Heart left ventricle (tissue), 13 donors: ENCODE measurements at regions not wholly inside any gene's neighbourhood (a gene's known extent, or its start where the extent isn't known, plus 50 kb on each side); places are given as distances from the start of the nearest gene placed in this dataset.

Experiments used
- POLR2A ChIP-seq, 2 donors: fragments of 450-650 bp; IDR thresholded peaks; one replicate each; pipeline ENCODE4 v1.6.1; 2017; ENCODE audit warnings: antibody characterized with exemption in 2 of 2, mild to moderate bottlenecking in 2 of 2, moderate library complexity in 2 of 2
- TF ChIP-seq, protein P1 (sequence below), 12 donors: fragments of 200-600 bp; sonication (generic) in 4 of 12; IDR thresholded peaks; one replicate each; pipeline versions ENCODE4 v1.5.0 to v1.8.0; 2018 to 2022; ENCODE audit warnings: antibody characterized with exemption in 12 of 12, mild to moderate bottlenecking in 5 of 12
- donor health status: ischemic (EF 13 %, LVEDD 7.1; RV severe dilation, severe dysfunction).
- donor health status: DM: no; HTN: yes; CAD: no.
- donor health status: DM: no; HTN: no; CAD: no.
- donor health status: ischemic (EF 25% LVEDD 6.9; RV normal size, moderate dysfunction).
- donor health status: ischemic (EF 25% LVEDD 5.7; RV mildly dilated, moderate dysfunction).
- donor health status: ischemic (EF 35%, LVEDD 5.7; RV mildly dilated, moderate dysfunction).
- donor health status: nonischemic (EF 11% LVEDD 7.7; RV severe dilation, severe dysfunction).
- donor health status: DM: yes; HTN: yes; CAD: no.
- donor health status: PGD.
- donor health status: ischemic (EF 29% LVEDD 5.4; RV normal size, mild dysfunction).
- donor health status: nonischemic (EF 23%, LVEDD 6.1; RV moderate dilation, normal function).

DNA sequence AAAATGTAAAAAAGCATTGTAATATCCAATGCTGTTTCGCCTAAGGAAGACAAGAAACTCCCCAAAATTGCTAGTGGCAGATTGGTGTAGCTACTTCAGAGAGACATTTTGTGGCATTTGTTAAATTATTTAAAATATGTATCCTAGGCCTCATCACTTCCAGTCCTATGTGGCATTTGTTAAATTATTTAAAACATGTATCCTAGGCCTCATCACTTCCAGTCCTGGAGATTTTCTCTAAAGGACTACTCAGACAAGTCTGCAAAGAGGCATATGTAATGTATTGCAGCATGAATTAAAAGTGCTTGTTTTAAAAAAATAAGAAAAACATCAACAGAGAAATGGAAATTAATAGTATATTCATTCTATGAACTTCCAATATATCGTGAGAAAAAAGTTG, 95.6 kb upstream of the KCTD3 start:
- TF ChIP-seq, protein P1, sequence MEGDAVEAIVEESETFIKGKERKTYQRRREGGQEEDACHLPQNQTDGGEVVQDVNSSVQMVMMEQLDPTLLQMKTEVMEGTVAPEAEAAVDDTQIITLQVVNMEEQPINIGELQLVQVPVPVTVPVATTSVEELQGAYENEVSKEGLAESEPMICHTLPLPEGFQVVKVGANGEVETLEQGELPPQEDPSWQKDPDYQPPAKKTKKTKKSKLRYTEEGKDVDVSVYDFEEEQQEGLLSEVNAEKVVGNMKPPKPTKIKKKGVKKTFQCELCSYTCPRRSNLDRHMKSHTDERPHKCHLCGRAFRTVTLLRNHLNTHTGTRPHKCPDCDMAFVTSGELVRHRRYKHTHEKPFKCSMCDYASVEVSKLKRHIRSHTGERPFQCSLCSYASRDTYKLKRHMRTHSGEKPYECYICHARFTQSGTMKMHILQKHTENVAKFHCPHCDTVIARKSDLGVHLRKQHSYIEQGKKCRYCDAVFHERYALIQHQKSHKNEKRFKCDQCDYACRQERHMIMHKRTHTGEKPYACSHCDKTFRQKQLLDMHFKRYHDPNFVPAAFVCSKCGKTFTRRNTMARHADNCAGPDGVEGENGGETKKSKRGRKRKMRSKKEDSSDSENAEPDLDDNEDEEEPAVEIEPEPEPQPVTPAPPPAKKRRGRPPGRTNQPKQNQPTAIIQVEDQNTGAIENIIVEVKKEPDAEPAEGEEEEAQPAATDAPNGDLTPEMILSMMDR (IDR thresholded peaks at IDR 0.05), result no peak
- no peak for TF ChIP-seq POLR2A (IDR thresholded peaks at IDR 0.05)
